ENCODE measurements at regions not wholly inside any gene's neighbourhood (a gene's known extent, or its start where the extent isn't known, plus 50 kb on each side); places are given as distances from the start of the nearest gene placed in this dataset.

DNA sequence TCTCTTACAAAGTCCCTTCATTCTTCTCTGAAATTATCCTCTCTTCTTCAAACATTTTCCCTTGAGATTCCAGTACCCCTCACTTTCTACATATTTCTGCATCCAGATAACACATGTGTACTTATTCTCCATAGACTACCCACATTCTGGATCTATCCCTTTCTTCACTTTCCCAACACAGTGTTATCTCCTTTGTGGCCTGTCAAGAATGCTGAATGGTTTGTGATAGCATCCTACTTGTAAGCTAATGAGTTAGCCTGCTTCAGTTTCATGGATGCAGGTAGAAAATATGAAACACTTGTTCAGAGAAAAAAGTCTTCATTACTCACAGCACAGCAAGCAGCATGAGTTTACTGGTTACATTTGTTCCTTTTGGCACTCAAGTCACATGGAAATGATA lies 245.4 kb downstream of the HTR1B start:
- Histone ChIP-seq H3K4me3 (no peak overlapping the region), H3K27ac (no peak overlapping the region)

- Histone ChIP-seq H3K27ac (peak overlapping the region in 1 of 21 experiments; percentile 43), H3K4me3 (no peak overlapping the region)
Measured at GRCh38 chr6:77205936-77206335, 257.4 kb downstream of the HTR1B start.

DNA sequence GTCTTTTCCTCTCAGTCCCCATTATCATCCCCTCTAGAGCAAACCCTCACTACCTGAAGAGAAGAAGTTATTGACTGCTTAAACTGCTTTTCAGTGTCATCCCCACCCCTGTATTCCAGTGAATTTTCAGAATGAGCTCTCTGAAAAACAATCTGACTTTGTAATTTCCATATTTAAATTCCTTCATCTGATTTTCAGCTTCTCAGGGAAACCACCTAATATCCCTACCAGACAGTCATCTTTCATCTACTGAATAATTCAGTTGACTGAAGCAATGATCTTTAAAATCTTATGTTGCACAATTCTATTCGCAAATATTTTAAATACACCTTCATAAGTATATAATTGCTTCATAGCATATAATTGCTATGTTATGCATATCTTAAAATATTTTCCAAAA lies 258.7 kb downstream of the HTR1B start:
- H3K4me3 ChIP-seq, result no peak overlapping the region
- no peak overlapping the region for H3K27ac ChIP-seq

GRCh38 chr6:77183447-77183846 lies 279.8 kb downstream of the HTR1B start:
- no peak overlapping the region for H3K4me3 ChIP-seq
- H3K27ac ChIP-seq, result no peak overlapping the region

DNA sequence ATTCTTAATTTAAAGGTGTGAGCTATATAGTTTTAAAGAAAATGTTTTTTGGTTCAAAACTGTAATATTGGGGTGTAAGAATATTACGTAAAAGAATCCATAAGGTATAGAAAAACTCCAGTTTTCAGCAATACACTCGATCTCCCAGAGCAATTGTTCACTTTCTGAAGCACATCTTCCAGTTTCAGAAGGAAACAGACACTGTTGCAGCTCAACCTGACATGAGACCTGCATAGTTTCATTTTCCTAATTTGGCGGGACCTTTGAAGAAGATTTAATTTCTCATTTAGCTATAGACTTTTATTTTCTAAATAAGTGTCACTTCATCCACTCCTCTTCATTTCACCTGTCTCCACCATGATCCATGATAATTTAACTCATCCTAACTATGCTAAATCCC lies 281.5 kb downstream of the HTR1B start:
- H3K27ac ChIP-seq, result no peak overlapping the region
- no peak overlapping the region for H3K4me3 ChIP-seq

DNA sequence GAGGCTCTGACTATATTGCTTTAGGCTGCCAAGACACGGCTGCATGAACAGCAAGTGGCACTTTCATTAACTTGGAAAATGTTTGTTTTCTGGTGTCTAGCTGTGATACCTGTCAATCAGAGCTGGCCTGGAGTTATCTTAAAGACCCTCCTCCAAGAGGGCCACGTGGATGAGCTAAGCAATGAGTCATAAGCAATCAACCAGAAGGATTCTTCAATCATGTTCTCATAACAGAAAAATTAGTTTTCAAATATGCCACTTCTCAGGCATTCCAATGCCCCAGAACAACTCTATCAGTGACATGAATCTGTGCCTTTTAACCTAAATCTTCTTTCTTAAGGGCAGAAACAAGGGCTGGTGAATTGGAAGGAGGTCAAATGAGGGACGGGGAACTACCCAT lies 283.0 kb downstream of the HTR1B start:
- no peak overlapping the region for H3K27ac ChIP-seq
- H3K4me3 ChIP-seq, result no peak overlapping the region

GRCh38 chr6:77178821-77179220 lies 284.5 kb downstream of the HTR1B start:
- H3K27ac ChIP-seq, result no peak overlapping the region
- H3K4me3 ChIP-seq, result no peak overlapping the region

DNA sequence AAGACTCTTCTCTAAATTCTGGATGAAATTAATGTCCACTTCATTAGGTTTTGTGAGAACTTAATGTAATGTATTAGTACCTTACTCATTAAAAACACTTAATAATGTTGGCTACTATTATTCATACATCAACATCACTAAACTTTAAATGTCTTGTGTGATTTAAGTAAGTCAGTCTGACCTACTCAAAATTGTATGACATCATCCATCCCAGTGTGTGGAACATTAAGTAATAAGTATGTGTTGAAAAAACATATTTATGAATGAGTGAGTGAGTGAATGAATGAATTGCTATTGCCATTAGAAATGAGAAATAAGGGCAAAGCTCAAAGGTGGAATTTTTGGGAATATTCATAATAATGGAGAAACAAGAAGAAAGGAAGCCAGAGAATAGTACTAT lies 285.8 kb downstream of the HTR1B start:
- Histone ChIP-seq H3K27ac (no peak overlapping the region), H3K4me3 (no peak overlapping the region)

GRCh38 chr6:77173472-77174074 lies 289.7 kb downstream of the HTR1B start:
- H3K4me3 ChIP-seq, result no peak overlapping the region
- no peak overlapping the region for H3K27ac ChIP-seq

DNA sequence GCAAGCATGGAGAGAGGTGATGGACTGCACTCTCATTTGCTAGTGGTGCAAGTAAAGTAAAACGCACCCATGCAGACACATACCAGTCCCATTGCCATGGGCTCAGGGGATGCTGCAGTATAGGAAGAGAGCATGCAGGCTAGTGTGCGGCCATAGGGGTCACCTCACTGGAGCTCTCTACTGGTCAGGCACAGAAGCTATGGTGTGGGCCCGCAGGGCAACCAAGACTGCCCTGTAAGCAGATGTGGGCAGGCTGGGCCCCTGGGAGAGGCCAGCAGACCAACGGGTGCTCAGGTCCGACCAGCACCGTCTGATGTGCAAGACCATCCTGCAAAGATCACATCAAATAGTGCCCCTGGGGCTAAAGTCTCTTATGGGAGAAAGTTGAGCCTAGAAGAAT lies 290.7 kb downstream of the HTR1B start:
- H3K27ac ChIP-seq, result no peak overlapping the region
- no peak overlapping the region for H3K4me3 ChIP-seq

- H3K4me3 ChIP-seq, result no peak overlapping the region
- H3K27ac ChIP-seq, result no peak overlapping the region
Measured at GRCh38 chr6:77159730-77160129, 303.6 kb downstream of the HTR1B start.

DNA sequence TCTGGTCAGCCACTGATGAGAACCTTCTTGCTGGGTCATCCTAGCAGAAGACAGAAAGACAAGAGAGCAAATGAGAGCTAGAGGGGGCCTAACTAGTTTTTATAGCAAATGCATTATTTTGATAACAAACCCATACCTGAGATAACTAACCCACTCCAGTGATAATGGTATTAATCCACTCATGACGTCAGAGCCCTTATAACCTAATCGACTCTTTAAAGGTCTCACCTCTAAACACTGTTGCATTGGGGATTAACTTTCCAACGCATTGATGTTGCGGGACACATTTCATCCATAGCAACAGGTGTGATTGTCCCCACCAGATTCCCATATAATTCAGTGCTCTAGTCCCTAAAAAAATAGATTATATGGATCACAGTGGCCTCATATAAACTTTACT lies 312.1 kb downstream of the HTR1B start:
- Histone ChIP-seq H3K4me3 (no peak overlapping the region), H3K27ac (no peak overlapping the region)

- Histone ChIP-seq H3K4me3 (no peak overlapping the region), H3K27ac (no peak overlapping the region)
Measured at GRCh38 chr6:77150736-77151135, 312.6 kb downstream of the HTR1B start.

GRCh38 chr6:77145244-77145643 lies 318.0 kb downstream of the HTR1B start:
- Histone ChIP-seq H3K27ac (no peak overlapping the region), H3K4me3 (no peak overlapping the region)

GRCh38 chr6:77143659-77144447 lies 319.4 kb downstream of the HTR1B start:
- no peak overlapping the region for H3K27ac ChIP-seq
- no peak overlapping the region for H3K4me3 ChIP-seq

DNA sequence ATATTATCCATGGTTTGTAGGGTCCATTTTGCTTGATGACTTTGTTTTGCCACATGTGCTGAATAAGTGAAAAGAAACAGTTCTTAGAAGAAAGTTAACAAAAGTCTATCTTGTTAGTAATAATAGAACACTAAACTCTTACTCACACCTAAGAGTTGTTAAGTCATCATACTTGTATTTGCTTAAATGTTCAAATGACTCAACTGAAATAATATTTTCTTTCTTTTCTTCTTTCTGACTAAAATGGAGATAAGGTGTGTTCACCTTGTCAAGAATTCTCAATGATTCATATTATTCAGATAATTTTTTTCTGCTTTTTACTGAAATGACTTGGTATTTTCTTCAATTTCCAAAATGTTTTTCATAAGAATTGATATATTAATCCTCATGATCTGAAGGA lies 327.2 kb downstream of the HTR1B start:
- Histone ChIP-seq H3K4me3 (no peak overlapping the region), H3K27ac (no peak overlapping the region)

DNA sequence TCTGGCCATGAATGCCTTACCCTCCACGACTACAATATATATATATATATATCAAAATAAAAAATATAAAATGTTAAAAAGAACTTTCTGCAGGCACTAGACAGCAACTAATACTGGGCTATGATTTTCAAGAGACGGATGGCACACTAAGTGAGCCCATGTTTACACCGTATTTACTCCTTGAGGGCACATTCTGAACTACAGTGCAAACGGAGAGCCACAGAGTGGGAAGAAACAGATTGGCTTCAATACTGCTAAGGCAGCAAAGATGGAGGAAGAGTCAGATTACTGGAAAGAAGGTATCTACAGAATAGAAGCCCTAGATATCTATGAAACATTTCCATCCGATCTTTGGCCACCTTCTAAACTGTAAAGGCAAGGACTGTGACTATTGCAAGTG lies 330.3 kb downstream of the HTR1B start:
- no peak overlapping the region for H3K27ac ChIP-seq

DNA sequence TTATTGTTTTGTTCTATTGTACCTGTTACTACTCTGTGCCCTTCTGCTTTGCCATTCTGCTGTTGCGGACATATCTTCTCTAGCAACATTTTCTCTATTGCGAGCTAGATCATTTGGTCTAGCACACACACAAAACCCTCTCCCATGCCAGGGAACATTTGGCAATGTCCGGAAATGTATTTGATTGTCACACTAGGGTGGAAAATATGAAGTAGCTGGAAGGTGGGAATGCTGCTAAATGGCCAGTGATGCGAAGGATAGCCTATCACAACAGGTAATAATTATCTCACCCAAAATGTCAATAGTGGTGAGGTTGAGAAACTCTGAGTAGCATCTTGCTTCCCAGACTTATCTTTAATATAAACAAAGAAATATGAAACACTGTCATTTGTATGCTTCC lies 331.9 kb downstream of the HTR1B start:
- H3K4me3 ChIP-seq, result no peak overlapping the region
- H3K27ac ChIP-seq, result no peak overlapping the region

More for the DNA sequence above, 330.3 kb downstream of the HTR1B start:
- no peak overlapping the region for H3K4me3 ChIP-seq

DNA sequence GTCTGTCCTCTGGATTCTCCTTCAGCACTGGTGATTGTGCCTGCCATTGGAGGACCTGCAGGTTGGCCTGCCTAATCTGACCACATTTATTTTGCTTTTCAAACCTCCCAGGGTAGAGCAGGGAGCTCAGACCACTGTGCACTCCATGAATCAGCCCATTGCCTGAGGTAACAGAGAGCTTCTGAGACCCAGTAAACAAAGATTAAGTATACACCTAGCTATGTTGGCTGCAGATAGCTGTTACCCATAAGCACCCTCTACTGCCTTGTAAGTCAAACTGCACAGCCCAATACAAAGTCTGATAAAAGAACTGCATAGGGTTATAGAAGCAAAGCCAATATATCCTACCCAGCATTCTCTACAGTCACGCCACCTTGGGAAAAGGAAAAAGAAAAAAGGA lies 338.7 kb downstream of the HTR1B start:
- Histone ChIP-seq H3K4me3 (no peak overlapping the region), H3K27ac (no peak overlapping the region)

DNA sequence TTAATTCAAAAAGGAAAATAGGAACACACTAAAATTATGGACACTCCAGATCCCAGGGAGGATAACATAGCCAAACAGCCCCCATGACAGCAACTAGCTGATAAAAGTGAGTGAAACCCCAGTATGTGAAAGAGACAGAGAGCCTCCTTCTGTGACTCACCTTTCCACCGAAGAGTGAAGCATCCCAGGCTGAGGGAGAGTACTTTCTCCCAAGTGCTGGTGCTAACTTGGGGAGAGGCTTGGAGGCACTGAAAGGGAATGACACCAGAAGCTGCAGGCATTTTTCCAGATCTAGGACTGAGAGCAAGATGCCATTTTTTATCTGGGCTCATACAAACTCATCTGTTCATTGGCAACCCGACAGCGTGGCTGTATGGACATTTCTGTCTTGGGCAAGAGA lies 339.8 kb downstream of the HTR1B start:
- Histone ChIP-seq H3K27ac (no peak overlapping the region), H3K4me3 (no peak overlapping the region)

DNA sequence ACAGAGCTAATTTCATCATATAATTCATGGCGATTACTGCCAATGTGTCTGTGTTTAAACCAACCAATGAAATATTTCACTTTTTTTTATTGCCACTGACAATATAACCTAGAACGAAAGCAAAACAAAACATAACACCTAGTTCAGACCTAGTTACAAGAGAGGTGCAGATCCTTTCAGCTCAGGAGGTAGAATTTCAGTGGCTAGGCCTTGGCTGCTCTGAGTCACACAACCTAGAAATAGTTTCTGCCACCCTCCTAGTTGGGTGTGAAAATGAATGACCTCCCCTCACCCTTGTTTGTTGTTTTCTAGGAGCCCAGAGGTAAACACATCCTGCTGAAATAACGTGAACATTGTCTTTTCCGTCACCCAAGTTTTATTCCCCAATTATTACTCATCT lies 356.3 kb downstream of the HTR1B start:
- Histone ChIP-seq H3K27ac (no peak overlapping the region), H3K4me3 (no peak overlapping the region)

- H3K4me3 ChIP-seq, result no peak overlapping the region
- no peak overlapping the region for H3K27ac ChIP-seq
Measured at GRCh38 chr6:77105091-77105490, 358.2 kb downstream of the HTR1B start.

All from skin epidermis (tissue), 12 donors.